22Rv1 (cell line): ENCODE measurements at regions not wholly inside any gene's neighbourhood (a gene's known extent, or its start where the extent isn't known, plus 50 kb on each side); places are given as distances from the start of the nearest gene placed in this dataset.

Experiments used
- H3K27ac ChIP-seq: fragments of 450-650 bp; 2 replicates; pipeline ENCODE4 v1.5.1; 2017
- ZFX ChIP-seq: fragments of 450-650 bp; IDR thresholded peaks from 2 replicates; pipeline ENCODE4 v1.6.1; 2017; ENCODE audit warnings: antibody characterized with exemption, borderline replicate concordance
- TF ChIP-seq, protein P1 (sequence below): fragments of 450-650 bp; IDR thresholded peaks from 2 replicates; pipeline ENCODE4 v1.5.1; 2017; ENCODE audit warnings: mild to moderate bottlenecking

GRCh38 chr17:64773836-64774761 is 112.0 kb upstream of the SMURF2 start:
- H3K27ac ChIP-seq, result no peak overlapping the region
- no peak for TF ChIP-seq ZFX
- TF ChIP-seq, protein P1, sequence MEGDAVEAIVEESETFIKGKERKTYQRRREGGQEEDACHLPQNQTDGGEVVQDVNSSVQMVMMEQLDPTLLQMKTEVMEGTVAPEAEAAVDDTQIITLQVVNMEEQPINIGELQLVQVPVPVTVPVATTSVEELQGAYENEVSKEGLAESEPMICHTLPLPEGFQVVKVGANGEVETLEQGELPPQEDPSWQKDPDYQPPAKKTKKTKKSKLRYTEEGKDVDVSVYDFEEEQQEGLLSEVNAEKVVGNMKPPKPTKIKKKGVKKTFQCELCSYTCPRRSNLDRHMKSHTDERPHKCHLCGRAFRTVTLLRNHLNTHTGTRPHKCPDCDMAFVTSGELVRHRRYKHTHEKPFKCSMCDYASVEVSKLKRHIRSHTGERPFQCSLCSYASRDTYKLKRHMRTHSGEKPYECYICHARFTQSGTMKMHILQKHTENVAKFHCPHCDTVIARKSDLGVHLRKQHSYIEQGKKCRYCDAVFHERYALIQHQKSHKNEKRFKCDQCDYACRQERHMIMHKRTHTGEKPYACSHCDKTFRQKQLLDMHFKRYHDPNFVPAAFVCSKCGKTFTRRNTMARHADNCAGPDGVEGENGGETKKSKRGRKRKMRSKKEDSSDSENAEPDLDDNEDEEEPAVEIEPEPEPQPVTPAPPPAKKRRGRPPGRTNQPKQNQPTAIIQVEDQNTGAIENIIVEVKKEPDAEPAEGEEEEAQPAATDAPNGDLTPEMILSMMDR, result peak; percentile 64

GRCh38 chr17:64773386-64773835 is 111.3 kb upstream of the SMURF2 start:
- no peak overlapping the region for H3K27ac ChIP-seq
- TF ChIP-seq, protein P1, result no peak
- no peak for TF ChIP-seq ZFX

DNA sequence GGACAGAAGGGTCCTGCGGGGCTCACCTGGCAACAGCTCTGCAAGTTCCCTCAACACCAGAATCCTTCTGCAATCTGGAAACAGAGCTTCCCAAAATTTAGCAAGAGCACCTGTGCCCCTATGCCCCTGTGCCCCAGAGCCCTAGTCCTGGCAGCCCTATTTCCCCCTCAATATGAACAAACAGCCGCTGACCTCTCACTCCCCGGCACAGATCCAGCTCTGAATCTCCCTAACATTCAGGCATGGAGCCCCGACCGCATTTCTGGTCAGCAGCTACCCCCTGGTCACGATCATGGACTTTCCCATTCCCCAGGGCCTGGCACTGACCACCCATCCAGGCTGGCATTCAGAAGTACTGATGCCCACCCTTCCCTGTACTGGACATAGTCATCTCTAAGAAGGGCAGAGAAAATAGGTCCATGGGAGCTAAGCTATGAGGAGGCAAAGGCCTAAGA is 110.8 kb upstream of the SMURF2 start:
- TF ChIP-seq, protein P1, result no peak
- no peak for TF ChIP-seq ZFX

GRCh38 chr17:64771980-64772844 is 110.1 kb upstream of the SMURF2 start:
- H3K27ac ChIP-seq, result no peak overlapping the region

More for the DNA sequence above, 110.8 kb upstream of the SMURF2 start:
- H3K27ac ChIP-seq, result no peak overlapping the region

DNA sequence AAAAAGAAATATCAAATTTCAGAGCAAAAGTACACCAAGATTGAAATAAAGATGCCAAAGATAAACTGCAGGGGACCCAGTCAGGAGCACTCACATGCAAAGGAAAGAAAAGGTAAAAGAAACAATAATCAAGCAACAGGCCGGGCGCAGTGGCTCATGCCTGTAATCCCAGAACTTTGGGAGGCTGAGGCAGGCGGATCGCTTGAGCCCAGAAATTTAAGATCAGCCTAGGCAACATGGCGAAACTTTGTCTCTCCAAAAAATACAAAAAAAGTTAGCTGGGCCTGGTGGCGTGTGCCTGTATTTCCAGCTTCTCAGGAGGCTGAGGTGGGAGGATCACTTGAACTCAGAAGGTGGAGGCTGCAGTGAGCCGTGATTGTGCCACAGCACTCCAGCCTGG is 107.6 kb upstream of the SMURF2 start:
- TF ChIP-seq ZFX, result no peak
- TF ChIP-seq, protein P1, result no peak
- no peak overlapping the region for H3K27ac ChIP-seq

More at GRCh38 chr17:64771980-64772844, 110.1 kb upstream of the SMURF2 start:
- no peak for TF ChIP-seq ZFX
- TF ChIP-seq, protein P1, result no peak

DNA sequence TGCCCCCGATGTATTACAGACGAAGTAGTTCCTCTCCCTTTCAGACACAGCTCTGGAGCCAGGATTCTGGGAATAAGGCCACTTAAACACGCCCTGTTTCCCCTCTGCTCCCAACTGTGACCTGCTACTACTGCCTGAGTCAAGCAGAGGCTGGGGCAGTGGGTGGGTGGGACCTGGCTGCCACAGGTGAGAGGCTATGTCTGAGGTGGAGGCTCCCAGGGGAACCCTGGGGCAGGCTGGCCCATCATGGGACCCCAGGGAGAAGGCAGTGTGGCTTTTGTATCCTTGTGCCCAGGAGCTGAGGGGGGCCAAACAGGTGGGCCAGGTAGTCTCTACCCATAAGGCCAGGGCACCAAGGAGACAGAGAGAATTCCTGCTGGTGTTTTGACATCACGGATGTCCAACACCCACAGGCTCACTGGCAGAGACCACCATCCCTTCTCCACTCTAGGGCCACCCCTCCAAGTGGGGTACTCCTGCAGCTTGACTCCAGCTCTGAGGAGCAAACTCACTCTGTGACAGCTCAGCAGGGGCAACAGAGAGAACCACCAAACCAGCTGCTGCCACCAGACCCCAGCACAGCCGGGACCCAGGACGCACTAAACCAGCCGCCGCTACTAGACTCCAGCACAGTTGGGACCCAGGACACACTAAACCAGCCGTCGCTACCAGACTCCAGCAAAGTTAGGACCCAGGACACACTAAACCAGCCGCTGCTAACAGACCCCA is 105.3 kb upstream of the SMURF2 start:
- H3K27ac ChIP-seq, result no peak overlapping the region
- no peak for TF ChIP-seq ZFX

- no peak overlapping the region for H3K27ac ChIP-seq
- no peak for TF ChIP-seq ZFX
- TF ChIP-seq, protein P1, result no peak
Measured at GRCh38 chr17:64765191-64765889, 103.2 kb upstream of the SMURF2 start.
